ENCODE measurements at regions not wholly inside any gene's neighbourhood (a gene's known extent, or its start where the extent isn't known, plus 50 kb on each side); places are given as distances from the start of the nearest gene placed in this dataset.

- no peak for DNase-seq
These were observed 1041.8 kb downstream of the VRK1 start for GRCh38 chr14:97838986-97839385.

GRCh38 chr14:97840159-97840558 is 1043.0 kb downstream of the VRK1 start:
- DNase-seq = no peak

GRCh38 chr14:97841762-97842161 is 1044.6 kb downstream of the VRK1 start:
- DNase-seq = no peak

- DNase-seq = no peak
These were observed 1045.9 kb downstream of the VRK1 start for GRCh38 chr14:97843066-97843465.

GRCh38 chr14:97844042-97844441 is 1046.9 kb downstream of the VRK1 start:
- no peak for DNase-seq

- DNase-seq = no peak
These were observed 1049.0 kb downstream of the VRK1 start for GRCh38 chr14:97846156-97846555.

GRCh38 chr14:97848317-97848980 is 1051.3 kb downstream of the VRK1 start:
- DNase-seq = peak; percentile 65

- no peak for DNase-seq
These were observed 1053.3 kb downstream of the VRK1 start for GRCh38 chr14:97850466-97850865.

- no peak for DNase-seq
These were observed 1053.7 kb downstream of the VRK1 start for GRCh38 chr14:97850886-97851285.

GRCh38 chr14:97851428-97851995 is 1054.3 kb downstream of the VRK1 start:
- peak; percentile 54 for DNase-seq

- no peak for DNase-seq
These were observed 1057.7 kb downstream of the VRK1 start for GRCh38 chr14:97854918-97855317.

GRCh38 chr14:97866195-97866594 is 1069.0 kb downstream of the VRK1 start:
- no peak for DNase-seq

GRCh38 chr14:97866664-97867063 is 1069.5 kb downstream of the VRK1 start:
- DNase-seq = no peak

- peak; percentile 6 for DNase-seq
These were observed 1076.1 kb downstream of the VRK1 start for GRCh38 chr14:97873291-97873690.

GRCh38 chr14:97874394-97874793 is 1077.2 kb downstream of the VRK1 start:
- no peak for DNase-seq

- DNase-seq = no peak
These were observed 1081.0 kb downstream of the VRK1 start for GRCh38 chr14:97878206-97878605.

- DNase-seq = no peak
These were observed 1081.5 kb downstream of the VRK1 start for GRCh38 chr14:97878727-97879126.

- no peak for DNase-seq
These were observed 1090.5 kb downstream of the VRK1 start for GRCh38 chr14:97887690-97888089.

- no peak for DNase-seq
These were observed 1091.1 kb downstream of the VRK1 start for GRCh38 chr14:97888331-97888730.

GRCh38 chr14:97891515-97891914 is 1094.3 kb downstream of the VRK1 start:
- DNase-seq = no peak

- no peak for DNase-seq
These were observed 1097.4 kb downstream of the VRK1 start for GRCh38 chr14:97894552-97894951.

- no peak for DNase-seq
These were observed 1103.1 kb downstream of the VRK1 start for GRCh38 chr14:97900196-97900854.

- no peak for DNase-seq
These were observed 1105.4 kb downstream of the VRK1 start for GRCh38 chr14:97902630-97903029.

GRCh38 chr14:97903821-97904220 is 1106.6 kb downstream of the VRK1 start:
- no peak for DNase-seq

GRCh38 chr14:97912217-97912616 is 1115.0 kb downstream of the VRK1 start:
- DNase-seq = no peak
